HEK293T (cell line): ENCODE measurements at regions not wholly inside any gene's neighbourhood (a gene's known extent, or its start where the extent isn't known, plus 50 kb on each side); places are given as distances from the start of the nearest gene placed in this dataset.

Experiments used
- ARNT ChIP-seq: fragments of 450-650 bp; IDR thresholded peaks from 2 replicates; pipeline ENCODE4 v1.6.1; 2017; ENCODE audit warnings: mild to moderate bottlenecking
- ELF4 ChIP-seq: fragments of 450-650 bp; IDR thresholded peaks from 2 replicates; pipeline ENCODE4 v1.6.1; 2017; ENCODE audit warnings: antibody characterized with exemption
- FOXA1 ChIP-seq: fragments of 450-650 bp; IDR thresholded peaks from 2 replicates; pipeline ENCODE4 v1.6.1; 2016; ENCODE audit warnings: mild to moderate bottlenecking
- FOXK2 ChIP-seq: fragments of 450-650 bp; IDR thresholded peaks from 2 replicates; pipeline ENCODE4 v1.6.1; 2016; ENCODE audit warnings: mild to moderate bottlenecking
- FOXM1 ChIP-seq: fragments of 450-650 bp; IDR thresholded peaks from 2 replicates; pipeline ENCODE4 v1.6.1; 2017; ENCODE audit warnings: mild to moderate bottlenecking, borderline replicate concordance
- NFRKB ChIP-seq: fragments of 450-650 bp; IDR thresholded peaks from 2 replicates; pipeline ENCODE4 v1.6.1; 2016; ENCODE audit warnings: mild to moderate bottlenecking, moderate library complexity
- SP1 ChIP-seq: fragments of 450-650 bp; IDR thresholded peaks from 2 replicates; pipeline ENCODE4 v1.6.1; 2017

- no peak for TF ChIP-seq FOXK2
- TF ChIP-seq ELF4, result no peak
- no peak for TF ChIP-seq FOXM1
- TF ChIP-seq NFRKB, result no peak
- TF ChIP-seq FOXA1, result no peak
- no peak for TF ChIP-seq SP1
- TF ChIP-seq ARNT, result no peak
These were observed 116.6 kb upstream of the TENM3 start for GRCh38 chr4:182126603-182127002.
